CD14-positive monocyte (primary cell): ENCODE measurements at regions not wholly inside any gene's neighbourhood (a gene's known extent, or its start where the extent isn't known, plus 50 kb on each side); places are given as distances from the start of the nearest gene placed in this dataset.

Experiments used
- DNase-seq, 3 donors: peaks; one replicate each; pipeline ENCODE4 v3.0.0-alpha.2; 2011 to 2022
- H2AFZ ChIP-seq: 2 replicates; pipeline ENCODE4 v1.6.0; 2012; ENCODE audit warnings: mild to moderate bottlenecking, low read depth, low read length, inconsistent platforms; ENCODE audit not compliant: insufficient read depth, poor library complexity, severe bottlenecking
- H3K27ac ChIP-seq, 2 donors: 1 replicate in 1 of 2; 2 replicates in 1 of 2; pipeline ENCODE4 v1.5.1; 2012 to 2013; ENCODE audit warnings: low read length in 2 of 2, control low read depth in 1 of 2, inconsistent platforms in 1 of 2, low read depth in 1 of 2, mild to moderate bottlenecking in 1 of 2
- H3K27me3 ChIP-seq, 2 donors: one replicate each; pipeline versions ENCODE4 v1.6.0 to v1.6.1; 2011 to 2013; ENCODE audit warnings: low read length in 2 of 2; ENCODE audit not compliant: control insufficient read depth in 2 of 2, insufficient read depth in 2 of 2
- H3K36me3 ChIP-seq, 2 donors: replicated peaks in 1 of 2; 1 replicate in 1 of 2; 2 replicates in 1 of 2; pipeline versions ENCODE4 v1.5.1 to v1.6.1; 2012 to 2013; ENCODE audit warnings: low read length in 2 of 2, control low read depth in 1 of 2, inconsistent platforms in 1 of 2, mild to moderate bottlenecking in 1 of 2; ENCODE audit not compliant: insufficient read depth in 2 of 2, control insufficient read depth in 1 of 2
- H3K4me1 ChIP-seq, 2 donors: 1 replicate in 1 of 2; 2 replicates in 1 of 2; pipeline versions ENCODE4 v1.5.1 to v1.6.1; 2012 to 2013; ENCODE audit warnings: low read length in 2 of 2, control low read depth in 1 of 2, inconsistent platforms in 1 of 2, mild to moderate bottlenecking in 1 of 2, moderate library complexity in 1 of 2; ENCODE audit not compliant: insufficient read depth in 2 of 2, control insufficient read depth in 1 of 2
- H3K4me2 ChIP-seq: replicated peaks from 2 replicates; pipeline ENCODE3; 2012; ENCODE audit warnings: low read length, moderate library complexity, mild to moderate bottlenecking; ENCODE audit not compliant: poor library complexity, severe bottlenecking; ENCODE audit errors: extremely low read depth
- H3K4me3 ChIP-seq, 3 experiments: fragments of 200-600 bp in 1 of 3; sonication (generic) in 1 of 3; replicated peaks in 1 of 3; 1 replicate in 2 of 3; 2 replicates in 1 of 3; pipeline ENCODE4 v1.5.1; 2011 to 2013; ENCODE audit warnings: low read length in 3 of 3, mild to moderate bottlenecking in 3 of 3, control low read depth in 2 of 3, low read depth in 2 of 3, inconsistent platforms in 1 of 3, moderate library complexity in 1 of 3
- H3K79me2 ChIP-seq: 2 replicates; pipeline ENCODE4 v1.6.0; 2012; ENCODE audit warnings: mild to moderate bottlenecking, control low read depth, inconsistent platforms, low read length, moderate library complexity; ENCODE audit not compliant: insufficient read depth
- H3K9ac ChIP-seq: 2 replicates; pipeline ENCODE4 v1.6.0; 2017; ENCODE audit warnings: low read length, mild to moderate bottlenecking; ENCODE audit not compliant: insufficient read depth, poor library complexity, severe bottlenecking
- H3K9me3 ChIP-seq, 2 donors: replicated peaks in 1 of 2; 1 replicate in 1 of 2; 2 replicates in 1 of 2; pipeline versions ENCODE4 v1.5.1 to v1.6.1; 2012 to 2013; ENCODE audit warnings: low read length in 2 of 2, control low read depth in 1 of 2; ENCODE audit not compliant: control insufficient read depth in 1 of 2, insufficient read depth in 1 of 2
- H4K20me1 ChIP-seq: 2 replicates; pipeline ENCODE4 v1.6.0; 2012; ENCODE audit warnings: mild to moderate bottlenecking, low read length, control low read depth, moderate library complexity; ENCODE audit not compliant: insufficient read depth
- H3K27ac Mint-ChIP-seq, 7 donors: one replicate each; pipeline ENCODE4 v1.8.0; 2020; ENCODE audit warnings: mild to moderate bottlenecking in 7 of 7, mixed read lengths in 7 of 7, moderate library complexity in 6 of 7, inconsistent platforms in 2 of 7
- H3K27me3 Mint-ChIP-seq, 3 donors: one replicate each; pipeline ENCODE4 v1.8.0; 2021 to 2022; ENCODE audit warnings: low read depth in 3 of 3, mild to moderate bottlenecking in 3 of 3, mixed read lengths in 3 of 3, moderate library complexity in 3 of 3, inconsistent platforms in 1 of 3
- H3K36me3 Mint-ChIP-seq, 2 donors: one replicate each; pipeline ENCODE4 v1.8.0; 2020; ENCODE audit warnings: mixed read lengths in 2 of 2, inconsistent platforms in 1 of 2, mild to moderate bottlenecking in 1 of 2
- H3K4me1 Mint-ChIP-seq: one replicate; pipeline ENCODE4 v1.8.0; 2020; ENCODE audit warnings: mild to moderate bottlenecking, mixed read lengths
- H3K4me3 Mint-ChIP-seq, 2 donors: one replicate each; pipeline ENCODE4 v1.8.0; 2020; ENCODE audit warnings: mild to moderate bottlenecking in 2 of 2, mixed read lengths in 2 of 2, moderate library complexity in 1 of 2
- H3K9me3 Mint-ChIP-seq, 7 donors: one replicate each; pipeline ENCODE4 v1.8.0; 2020 to 2022; ENCODE audit warnings: mixed read lengths in 7 of 7, mild to moderate bottlenecking in 6 of 7, moderate library complexity in 6 of 7, inconsistent platforms in 2 of 7
- CTCF ChIP-seq: fragments of 200-600 bp; IDR thresholded peaks from one replicate; pipeline ENCODE4 v1.8.0; 2022; ENCODE audit warnings: antibody characterized with exemption, mild to moderate bottlenecking
- WGBS: methylation state at CpG from one replicate; pipeline ENCODE4 v1.1.5; 2013; ENCODE audit warnings: missing lambda C conversion rate; ENCODE audit not compliant: insufficient coverage; 5-methylcytosine and 5-hydroxymethylcytosine counted together
- intact Hi-C, 2 donors: fragments of 100-400 bp; cut with micrococcal nuclease; formaldehyde crosslinking; loops; one replicate each; pipeline versions ENCODE4 v1.15.0 to v1.15.1; 2023

DNA sequence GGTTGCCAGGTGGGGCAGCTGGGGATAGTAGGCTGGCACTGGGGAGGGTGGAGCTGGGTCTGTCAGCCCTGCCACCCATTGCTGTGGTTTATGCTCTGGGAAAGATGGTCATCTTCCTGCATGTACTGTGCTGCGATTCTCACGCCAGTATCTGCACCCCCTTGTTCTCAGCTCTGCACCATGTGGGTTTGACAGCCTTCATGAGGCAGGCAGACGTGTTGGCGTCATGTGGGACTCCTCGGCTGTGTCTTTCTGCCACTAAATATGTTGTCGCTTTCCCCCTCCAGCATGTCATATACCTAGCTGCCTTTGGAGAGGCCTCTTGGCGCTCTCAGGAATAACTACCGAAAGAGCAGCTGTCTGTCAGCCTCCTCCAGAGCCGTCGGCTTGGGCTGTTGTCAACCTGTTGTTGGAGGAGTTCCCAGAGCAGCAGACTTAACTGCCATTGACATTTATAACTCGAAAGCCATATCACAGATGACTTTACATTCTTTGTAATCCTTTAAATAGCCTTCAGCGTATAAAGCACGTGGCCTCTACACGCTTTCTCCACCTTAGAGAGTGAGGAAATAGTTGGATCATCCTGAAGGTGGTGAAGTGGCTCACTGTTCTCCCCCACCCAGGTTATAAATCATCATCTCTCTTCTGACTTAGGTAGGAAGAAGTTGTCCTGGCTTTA is 80.4 kb upstream of the MGAT5 start:
- 90% methylated on average over 8 of the region's 14 CpGs for WGBS

DNA sequence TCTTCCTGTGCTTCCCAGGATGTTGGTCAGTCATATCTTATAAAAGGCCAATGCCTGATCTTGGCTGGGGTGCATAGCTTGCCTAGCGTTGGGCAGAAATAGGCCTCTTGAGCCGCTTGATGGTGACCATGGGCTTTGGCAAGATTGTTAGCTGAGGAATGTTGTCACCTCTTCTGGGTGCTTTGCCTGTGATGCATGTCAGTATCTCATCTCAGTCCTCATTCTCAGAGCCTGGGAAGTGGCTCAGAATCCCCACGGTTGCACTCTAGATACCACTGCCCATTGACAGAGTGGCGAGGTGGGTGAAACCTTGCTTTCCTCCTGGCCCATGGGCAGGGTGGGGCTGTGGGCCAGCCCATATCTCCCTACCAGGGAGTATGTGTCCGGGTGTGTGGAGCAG is 79.2 kb upstream of the MGAT5 start:
- H3K4me1 ChIP-seq: peaks cover 8 to 10% of the 10 kb centered on the region in 2 donors
- TF ChIP-seq CTCF: no peak
- H3K4me3 Mint-ChIP-seq: no peak overlapping the region

More for the DNA sequence above, 80.4 kb upstream of the MGAT5 start:
- peaks cover 2 to 8% of the 10 kb centered on the region in 2 donors for H3K36me3 Mint-ChIP-seq
- Histone ChIP-seq H3K9me3 (no peaks in the 10 kb centered on the region), H3K36me3 (no peaks in the 10 kb centered on the region), H3K4me2 (no peak overlapping the region), H3K9ac (no peak overlapping the region), H3K4me1 (peaks cover 8 to 10% of the 10 kb centered on the region in 2 donors), H4K20me1 (peaks cover 41% of the 10 kb centered on the region), H3K27ac (no peak overlapping the region), H3K27me3 (no peaks in the 10 kb centered on the region), H2AFZ (no peak overlapping the region), H3K79me2 (peaks cover 26% of the 10 kb centered on the region), H3K4me3 (no peak overlapping the region)
- no peaks in the 10 kb centered on the region for H3K27me3 Mint-ChIP-seq
- peak overlapping the region in 2 of 7 donors; percentile 37 to 41 for H3K27ac Mint-ChIP-seq
- H3K4me1 Mint-ChIP-seq: peaks cover 33% of the 10 kb centered on the region
- TF ChIP-seq CTCF: no peak
- no peak overlapping the region for H3K4me3 Mint-ChIP-seq
- DNase-seq: no peak
- no peaks in the 10 kb centered on the region for H3K9me3 Mint-ChIP-seq
- intact Hi-C loops: no loop called here

More for the DNA sequence above, 79.2 kb upstream of the MGAT5 start:
- Histone ChIP-seq H3K27ac (no peak overlapping the region), H4K20me1 (peaks cover 53% of the 10 kb centered on the region), H3K9me3 (no peaks in the 10 kb centered on the region), H3K36me3 (no peaks in the 10 kb centered on the region), H3K79me2 (peaks cover 21% of the 10 kb centered on the region), H3K4me3 (no peak overlapping the region), H3K9ac (no peak overlapping the region), H3K4me2 (no peak overlapping the region), H3K27me3 (no peaks in the 10 kb centered on the region), H2AFZ (no peak overlapping the region)
- H3K27ac Mint-ChIP-seq: peak overlapping the region in 1 of 7 donors; percentile 21
- H3K36me3 Mint-ChIP-seq: peaks cover 2 to 8% of the 10 kb centered on the region in 2 donors
- 100% methylated on average over 1 of the region's 5 CpGs for WGBS
- no peaks in the 10 kb centered on the region for H3K27me3 Mint-ChIP-seq
- DNase-seq: no peak
- peaks cover 31% of the 10 kb centered on the region for H3K4me1 Mint-ChIP-seq
- intact Hi-C loops: no loop called here
- H3K9me3 Mint-ChIP-seq: no peaks in the 10 kb centered on the region
